ENCODE measurements at regions not wholly inside any gene's neighbourhood (a gene's known extent, or its start where the extent isn't known, plus 50 kb on each side); places are given as distances from the start of the nearest gene placed in this dataset.

- in situ Hi-C loops (cut with MboI) (no loop called here), intact Hi-C loops (cut with micrococcal nuclease; ENCODE audit: unreplicated experiment) (no loop called here)
- Histone ChIP-seq H3K9ac (ENCODE audit: control insufficient read depth, insufficient read depth, low read length) (no peak overlapping the region), H3K27ac (ENCODE audit: control insufficient read depth, insufficient read depth) (no peak overlapping the region), H2AFZ (ENCODE audit: control insufficient read depth, low read depth, low read length) (no peak overlapping the region), H3K27me3 (replicated peaks in 1 of 2; ENCODE audit: control insufficient read depth in 2 of 2, insufficient read depth in 2 of 2, low read length in 1 of 2) (no peaks in the 10 kb centered on the region), H3K4me2 (ENCODE audit: control insufficient read depth, insufficient read depth) (no peak overlapping the region), H3K4me1 (ENCODE audit: control insufficient read depth, insufficient read depth, low read length) (no peaks in the 10 kb centered on the region), H3K9me3 (replicated peaks; ENCODE audit: control insufficient read depth, insufficient read depth, low read length) (no peaks in the 10 kb centered on the region), H3K4me3 (no peak overlapping the region), H3K79me2 (ENCODE audit: control insufficient read depth, insufficient read depth, low read length) (no peaks in the 10 kb centered on the region), H3K36me3 (ENCODE audit: control insufficient read depth in 2 of 2, insufficient read depth in 2 of 2, low read length in 1 of 2) (no peaks in the 10 kb centered on the region), H4K20me1 (ENCODE audit: control insufficient read depth, insufficient read depth) (no peaks in the 10 kb centered on the region)
- ChIA-PET SMC1A (ENCODE audit: uncharacterized antibody, unreplicated experiment) (interaction anchor here (1.4 kb wide), 1 partner anchor 9 kb away, joined by 4 read pairs; no protein-coding TSS in a partner anchor), RAD21 (ENCODE audit: unreplicated experiment) (no interaction called here), POLR2A (no interaction called here), CTCF (interaction anchor here (1.0 kb wide), 1 partner anchor 808 kb away, joined by 3 read pairs; no protein-coding TSS in a partner anchor)
- no peak for TF ChIP-seq PML (IDR thresholded peaks at IDR 0.05; ENCODE audit: low read length)
- no peak for TF ChIP-seq RELA (IDR thresholded peaks at IDR 0.05; ENCODE audit: borderline replicate concordance, partially characterized antibody)
- TF ChIP-seq NR2F1 (conservative IDR thresholded peaks at IDR 0.05), result no peak
- TF ChIP-seq PBX3 (IDR thresholded peaks at IDR 0.05; ENCODE audit: insufficient replicate concordance, low read depth, low read length), result no peak
- no peak for TF ChIP-seq ZBTB4 (CRISPR knock-in tag; IDR thresholded peaks at IDR 0.05)
- WGBS (ENCODE audit: insufficient coverage, insufficient replicate concordance, low lambda C conversion rate, missing lambda C conversion rate), result 0% methylated on average over 1 of the region's 1 CpG
- ATAC-seq (peak; percentile 47), DNase-seq (ENCODE audit: low read depth, low spot score) (no peak), FAIRE-seq (no peak)
- no TSS peak for BruUV-seq (replicated peaks)
Measured at GRCh38 chr5:153157156-153157555, 333.3 kb upstream of the GRIA1 start.
